Ammon's horn (tissue), 1 donor: ENCODE measurements at regions not wholly inside any gene's neighbourhood (a gene's known extent, or its start where the extent isn't known, plus 50 kb on each side); places are given as distances from the start of the nearest gene placed in this dataset.

Experiments used
- DNase-seq: peaks from one replicate; pipeline ENCODE4 v3.0.0-alpha.2; 2016; ENCODE audit warnings: low spot score

DNA sequence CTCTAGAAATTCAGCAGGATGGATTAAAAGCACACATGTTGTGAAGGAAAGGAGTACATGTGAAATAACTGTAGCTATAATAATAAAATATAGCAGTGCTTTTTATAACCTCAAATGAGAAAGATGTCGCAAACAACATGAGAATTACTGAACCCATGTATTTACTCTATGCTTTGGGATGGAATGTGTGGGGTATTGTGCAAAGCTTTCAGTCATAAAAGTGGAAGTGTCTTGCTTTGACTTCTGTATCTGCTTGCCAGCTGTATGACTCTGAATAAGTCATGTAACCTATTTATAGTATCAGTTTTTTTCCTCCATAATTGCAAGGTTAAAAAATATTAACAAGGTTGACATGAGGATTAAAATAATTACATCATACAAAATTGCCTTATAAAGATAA lies 519.3 kb upstream of the CADM2 start:
- no peak for DNase-seq

- DNase-seq: no peak
Observed at GRCh38 chr3:84440291-84440690, 518.5 kb upstream of the CADM2 start.

DNA sequence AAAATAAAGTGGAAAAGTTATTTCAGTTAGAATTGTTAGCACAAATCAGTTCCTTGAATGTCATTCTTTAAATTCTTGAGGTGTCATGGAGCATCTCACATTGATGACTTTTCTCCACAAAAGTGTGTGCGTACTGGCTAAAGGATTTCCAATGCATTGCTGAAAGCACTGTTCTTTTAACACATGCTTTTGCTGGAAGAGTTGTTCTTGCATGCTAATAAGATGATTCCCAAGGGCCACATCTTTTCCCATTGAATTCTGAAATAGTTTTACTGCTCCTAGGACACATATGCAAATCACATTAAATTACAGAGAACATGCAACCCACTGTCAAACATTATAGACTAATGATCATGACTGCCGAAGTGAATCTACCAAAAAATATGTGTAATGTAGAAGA lies 516.3 kb upstream of the CADM2 start:
- no peak for DNase-seq

GRCh38 chr3:84444726-84445521 lies 513.9 kb upstream of the CADM2 start:
- DNase-seq: no peak

- DNase-seq: no peak
Observed at GRCh38 chr3:84487296-84487695, 471.5 kb upstream of the CADM2 start.

GRCh38 chr3:84504761-84505160 lies 454.0 kb upstream of the CADM2 start:
- no peak for DNase-seq

- DNase-seq: no peak
Observed at GRCh38 chr3:84510007-84510406, 448.8 kb upstream of the CADM2 start.

GRCh38 chr3:84522893-84523292 lies 435.9 kb upstream of the CADM2 start:
- DNase-seq: no peak

DNA sequence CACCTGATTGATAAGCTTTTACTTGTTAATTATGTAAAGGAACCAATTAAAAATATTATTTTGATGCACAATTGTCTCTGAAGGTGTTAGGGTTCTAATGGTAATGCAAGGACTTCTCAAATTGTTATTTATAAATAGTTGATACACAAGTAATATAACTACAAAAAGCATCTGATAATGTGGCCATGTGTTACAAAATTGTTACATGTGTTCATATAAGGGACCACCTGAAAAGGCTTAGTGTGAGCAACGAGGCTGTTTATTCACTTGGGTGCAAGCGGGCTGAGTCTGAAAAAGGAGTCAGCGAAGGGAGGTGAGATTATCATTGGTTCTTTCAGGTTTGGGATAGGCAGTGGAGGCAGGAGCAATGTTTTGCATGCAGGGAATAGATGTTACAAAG lies 421.9 kb upstream of the CADM2 start:
- no peak for DNase-seq

DNA sequence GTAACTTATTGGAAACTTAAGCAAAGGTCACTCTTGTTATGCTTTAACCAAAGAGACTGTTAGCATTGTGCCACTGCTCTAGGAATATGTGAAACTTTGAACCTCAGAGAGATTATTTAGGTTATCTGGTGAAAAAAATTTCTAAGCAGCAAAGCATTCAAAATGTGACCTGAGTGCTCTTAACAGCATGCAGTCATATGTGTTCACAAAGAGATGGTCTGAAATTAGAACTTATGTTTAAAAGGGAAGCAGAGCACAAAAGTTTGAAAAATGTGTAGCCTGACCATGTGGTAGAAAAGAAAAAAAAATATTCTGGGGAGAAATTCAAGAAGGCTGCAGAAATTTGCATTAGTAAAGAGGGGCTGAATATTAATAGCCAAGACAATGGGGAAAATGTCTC lies 420.2 kb upstream of the CADM2 start:
- DNase-seq: no peak

DNA sequence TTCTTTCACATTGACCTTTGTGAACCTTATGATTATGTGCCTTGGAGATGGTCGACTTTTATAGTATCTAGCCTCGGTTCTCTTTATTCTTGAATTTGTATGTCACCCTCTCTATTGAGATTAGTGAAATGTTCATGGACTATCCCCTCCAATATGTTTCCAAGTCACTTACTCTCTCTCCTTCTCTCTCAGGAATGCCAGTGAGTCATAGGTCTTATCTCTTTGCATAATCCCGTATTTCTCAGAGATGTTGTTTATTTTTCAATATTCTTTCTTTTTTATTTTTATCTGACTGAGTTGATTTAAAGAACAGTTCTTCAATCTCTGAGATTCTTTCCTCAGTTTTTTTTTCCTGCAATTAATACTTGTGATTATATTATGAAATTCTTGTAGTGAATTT lies 411.6 kb upstream of the CADM2 start:
- no peak for DNase-seq

DNA sequence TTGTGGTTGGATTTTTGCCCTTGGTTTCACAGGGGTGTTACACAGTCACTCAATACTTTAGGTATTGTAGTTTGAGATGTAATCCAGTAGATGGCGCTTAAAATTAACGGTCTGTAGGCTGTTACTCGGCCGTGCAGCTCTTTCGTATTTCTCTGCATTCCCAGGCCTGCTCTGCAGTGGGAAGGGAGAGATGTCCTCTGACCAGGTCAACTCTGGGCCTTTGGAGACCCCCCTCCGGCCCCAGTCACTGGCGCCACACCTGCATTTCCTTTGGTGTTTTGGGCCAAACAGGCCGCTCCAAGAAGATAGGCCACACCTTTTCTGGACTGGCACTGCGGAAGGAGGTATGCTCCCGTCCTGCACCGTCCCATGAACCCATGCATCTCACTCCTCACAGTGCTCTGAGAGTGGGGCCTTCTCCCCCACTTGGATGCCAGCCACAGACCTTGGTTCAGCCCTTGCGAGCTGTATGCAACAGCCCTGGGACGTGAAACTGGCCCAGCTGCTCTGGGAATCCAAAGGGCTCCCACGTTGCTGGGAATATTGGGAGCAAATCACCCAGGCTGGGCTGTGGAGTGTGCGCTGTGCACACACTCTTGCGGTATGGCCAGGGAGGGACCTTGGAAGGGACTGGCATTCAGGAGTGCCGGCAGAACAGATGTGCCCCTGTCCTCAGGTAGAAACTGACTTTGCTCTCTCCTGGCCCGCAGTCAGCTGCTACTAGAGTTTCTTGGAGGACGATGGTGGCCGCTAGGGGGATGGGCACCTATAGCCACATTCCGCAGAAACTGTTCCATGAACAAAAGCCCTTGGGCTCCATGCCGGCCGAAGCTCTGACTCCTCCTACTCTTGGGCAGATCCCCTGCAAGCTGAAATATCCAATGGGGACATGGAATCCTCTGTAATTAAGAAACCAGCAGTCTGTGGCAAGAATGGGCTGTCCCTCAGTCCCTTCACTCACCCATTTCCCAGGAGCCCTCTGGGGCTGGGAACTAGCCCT lies 410.5 kb upstream of the CADM2 start:
- DNase-seq: peak; percentile 50

DNA sequence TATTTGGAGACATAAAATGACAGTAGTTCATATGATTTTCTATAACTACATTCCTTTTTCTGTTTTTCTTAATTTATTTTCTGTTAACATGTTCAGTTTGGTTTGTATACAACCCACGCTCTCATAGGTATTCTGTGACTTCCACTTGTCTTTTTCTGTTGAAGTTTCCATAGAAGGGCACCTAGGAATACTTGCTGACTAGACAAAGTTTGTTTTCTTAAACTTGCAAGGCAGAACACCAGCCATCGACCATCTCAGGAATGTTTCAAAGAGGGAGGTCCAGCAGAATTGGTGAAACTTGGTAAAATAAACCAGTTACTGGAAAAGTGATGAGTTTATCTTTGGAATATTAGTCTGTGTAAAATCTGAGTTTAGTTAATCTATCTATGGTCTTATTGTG lies 403.2 kb upstream of the CADM2 start:
- DNase-seq: no peak

GRCh38 chr3:84566256-84566655 lies 392.5 kb upstream of the CADM2 start:
- no peak for DNase-seq

- DNase-seq: no peak
Observed at GRCh38 chr3:84567796-84568195, 391.0 kb upstream of the CADM2 start.

DNA sequence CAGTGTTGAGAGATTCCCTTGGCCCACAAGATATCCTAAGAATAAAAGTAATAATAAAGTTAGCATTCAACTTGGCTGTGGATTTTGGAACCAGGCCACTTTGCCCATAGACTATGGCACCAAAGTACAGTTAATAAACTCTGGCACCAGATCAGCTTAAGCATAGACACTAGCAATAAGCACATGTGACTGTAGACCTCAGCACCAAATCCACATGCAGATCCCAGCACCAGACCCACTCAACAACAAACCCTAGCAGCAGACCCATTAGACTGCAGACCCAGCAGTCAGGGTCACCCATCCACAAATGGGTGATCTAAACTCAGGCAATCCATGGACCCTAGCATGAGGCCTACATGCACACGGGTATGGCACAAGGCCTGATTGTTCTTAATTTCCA lies 384.8 kb upstream of the CADM2 start:
- DNase-seq: no peak

DNA sequence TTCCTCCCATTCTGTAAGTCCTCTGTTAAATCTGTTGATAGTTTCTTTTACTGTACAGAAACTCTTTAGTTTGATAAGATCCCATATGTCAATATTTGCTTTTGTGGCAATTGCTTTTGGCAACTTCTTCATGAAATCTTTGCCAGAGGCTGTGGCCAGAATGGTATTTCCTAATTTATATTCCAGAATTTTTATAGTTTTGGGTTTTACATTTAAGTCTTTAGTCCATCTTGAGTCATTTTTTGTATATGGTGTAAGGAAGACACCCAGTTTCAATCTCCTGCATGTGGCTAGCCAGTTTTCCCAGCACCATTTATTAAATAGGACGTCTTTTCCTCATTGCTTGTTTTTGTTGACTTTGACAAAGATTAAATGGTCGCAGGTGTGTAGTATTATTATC lies 372.4 kb upstream of the CADM2 start:
- DNase-seq: no peak

DNA sequence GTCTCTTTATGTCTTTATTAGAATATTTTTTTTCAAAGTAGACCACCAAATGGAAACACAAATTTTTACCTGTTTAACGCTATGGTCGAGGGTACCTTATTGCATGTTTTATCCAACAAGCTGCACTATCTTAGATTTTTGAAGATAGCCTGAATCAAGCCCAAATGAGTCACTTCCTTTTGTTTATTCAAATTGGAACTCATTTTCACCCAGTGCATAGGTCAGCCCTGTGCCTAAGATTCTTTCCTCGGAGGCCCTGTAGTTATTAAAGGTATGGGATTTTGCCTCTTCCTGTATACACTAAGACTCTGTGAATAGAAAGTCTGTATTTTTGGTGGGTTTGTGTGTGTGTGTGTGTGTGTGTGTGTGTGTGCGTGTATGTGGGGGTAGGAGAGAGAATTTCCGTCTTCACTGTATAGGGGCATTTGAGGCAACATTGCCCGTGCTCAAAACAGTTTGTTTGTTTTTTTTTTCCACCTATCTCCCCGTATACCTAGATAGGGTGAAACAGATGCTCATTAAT lies 358.0 kb upstream of the CADM2 start:
- no peak for DNase-seq

GRCh38 chr3:84601303-84601702 lies 357.5 kb upstream of the CADM2 start:
- DNase-seq: no peak

DNA sequence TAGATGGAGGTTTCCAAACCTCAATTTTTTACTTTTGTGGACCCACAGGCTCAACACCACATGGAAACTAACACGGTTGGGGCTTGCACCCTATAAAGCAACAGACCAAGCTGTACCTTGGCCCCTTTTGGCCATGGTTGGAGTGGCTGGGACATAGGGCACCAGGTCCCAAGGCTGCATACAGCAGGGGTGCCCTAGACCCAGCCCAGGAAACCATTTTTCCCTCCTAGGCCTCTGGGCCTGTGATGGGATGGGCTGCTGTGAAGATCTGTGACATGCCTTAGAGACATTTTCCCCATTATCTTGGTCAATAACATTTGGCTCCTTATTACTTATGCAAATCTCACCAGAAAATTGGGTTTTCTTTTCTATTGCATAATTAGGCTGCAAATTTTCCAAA lies 337.0 kb upstream of the CADM2 start:
- no peak for DNase-seq

DNA sequence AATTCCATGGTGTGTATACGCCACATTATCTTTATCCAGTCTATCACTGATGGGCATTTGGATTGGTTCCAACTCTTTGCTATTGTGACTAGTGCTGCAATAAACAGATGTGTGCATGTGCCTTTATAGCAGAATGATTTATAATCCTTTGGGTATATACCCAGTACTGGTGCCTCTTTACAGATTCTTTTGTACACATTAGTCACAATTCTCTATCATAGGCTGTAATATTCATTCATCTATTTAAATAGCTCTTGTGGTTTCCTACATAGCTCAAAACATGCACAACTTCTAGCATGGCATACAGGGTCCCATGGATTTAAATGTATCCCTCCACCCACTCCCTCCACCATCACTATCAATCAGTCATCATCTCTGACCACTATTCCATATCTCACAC lies 324.1 kb upstream of the CADM2 start:
- DNase-seq: no peak

GRCh38 chr3:84637272-84637671 lies 321.5 kb upstream of the CADM2 start:
- DNase-seq: no peak

- no peak for DNase-seq
Observed at GRCh38 chr3:84666468-84666867, 292.3 kb upstream of the CADM2 start.
